SK-N-DZ (cell line): ENCODE measurements at regions not wholly inside any gene's neighbourhood (a gene's known extent, or its start where the extent isn't known, plus 50 kb on each side); places are given as distances from the start of the nearest gene placed in this dataset.
"Not testable (repeated sequence)": the region's sequence is repeated elsewhere in the genome, so short reads cannot be mapped to it uniquely, and the experiment has no call there.

Source experiments
- DNase-seq: peaks from one replicate; pipeline ENCODE4 v3.0.0-alpha.2; 2015; ENCODE audit warnings: low spot score

DNA sequence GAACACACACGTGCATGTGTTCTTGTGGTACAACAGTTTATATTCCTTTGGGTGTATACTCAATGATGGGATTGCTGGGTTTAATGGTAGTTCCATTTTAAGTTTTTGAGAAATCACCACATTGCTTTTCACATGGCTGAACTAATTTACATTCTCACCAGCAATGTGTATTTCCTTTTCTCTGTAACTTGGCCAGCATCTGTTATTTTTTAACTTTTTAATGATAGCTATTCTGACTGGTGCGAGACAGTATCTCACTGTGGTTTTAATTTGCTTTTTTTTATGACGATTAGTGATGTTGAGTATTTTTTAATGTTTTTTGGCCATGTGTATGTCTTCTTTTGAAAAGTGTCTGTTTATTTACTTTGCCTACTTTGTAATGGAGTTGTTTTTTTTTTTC, 256.6 kb downstream of the ZWINT start:
- DNase-seq = no peak

DNA sequence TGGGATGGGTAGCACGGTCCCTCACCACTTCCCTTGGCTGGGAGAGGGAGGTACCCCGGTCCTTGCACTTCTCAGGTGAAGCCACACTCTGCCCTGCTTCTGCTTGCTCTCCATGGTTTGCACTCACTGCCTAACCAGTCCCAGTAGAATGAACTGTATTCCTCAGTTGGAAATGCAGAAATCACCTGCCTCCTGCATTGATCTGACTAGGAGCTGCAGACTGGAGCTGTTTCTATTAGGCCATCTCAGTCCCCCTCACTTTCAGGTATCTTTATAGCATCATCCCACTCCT, 264.9 kb downstream of the ZWINT start:
- no peak for DNase-seq

DNA sequence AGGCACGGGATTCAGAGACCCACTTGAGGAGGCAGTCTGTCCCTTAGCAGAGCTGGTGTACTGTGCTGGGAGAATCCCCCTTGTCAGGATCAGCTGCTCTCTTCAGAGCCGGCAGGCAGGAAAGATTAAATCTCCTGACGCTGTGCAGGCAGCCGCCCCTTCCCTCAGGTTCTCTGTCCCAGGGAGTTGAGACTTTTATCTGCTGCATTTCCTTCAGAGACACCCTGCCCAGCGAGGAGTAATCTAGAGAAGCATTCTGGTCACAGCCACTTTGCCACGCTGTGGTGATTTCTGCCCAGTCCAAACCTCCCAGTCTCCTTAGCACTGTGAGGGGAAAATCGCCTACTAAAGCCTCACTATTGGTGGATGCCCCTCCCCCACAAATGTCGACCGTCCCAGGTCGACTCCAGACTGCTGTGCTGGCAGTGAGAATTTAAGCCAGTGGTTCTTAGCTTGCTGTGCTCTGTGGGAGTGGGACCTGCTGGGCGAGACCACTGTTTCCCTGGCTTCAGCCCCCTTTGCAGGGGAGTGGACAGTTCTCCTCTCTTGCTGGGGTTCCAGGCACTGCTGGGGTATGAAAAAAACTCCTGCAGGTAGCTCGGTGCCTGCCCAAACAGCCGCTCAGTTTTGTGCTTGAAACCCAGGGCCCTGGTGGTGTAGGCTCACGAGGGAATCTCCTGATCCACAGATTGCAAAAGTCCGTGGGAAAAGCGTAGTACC, 265.4 kb downstream of the ZWINT start:
- peak; percentile 73 for DNase-seq

GRCh38 chr10:56093645-56094044, 267.4 kb downstream of the ZWINT start:
- not testable (repeated sequence) for DNase-seq

GRCh38 chr10:56091872-56092271, 269.2 kb downstream of the ZWINT start:
- no peak for DNase-seq

GRCh38 chr10:56090914-56091540, 270.0 kb downstream of the ZWINT start:
- no peak for DNase-seq

- no peak for DNase-seq
Measured at GRCh38 chr10:56085406-56086122, 275.5 kb downstream of the ZWINT start.

GRCh38 chr10:56082169-56082568, 278.9 kb downstream of the ZWINT start:
- no peak for DNase-seq

- DNase-seq = no peak
Measured at GRCh38 chr10:56068473-56069263, 292.4 kb downstream of the ZWINT start.

- no peak for DNase-seq
Measured at GRCh38 chr10:56068040-56068439, 293.0 kb downstream of the ZWINT start.

GRCh38 chr10:56063642-56064041, 297.4 kb downstream of the ZWINT start:
- no peak for DNase-seq

DNA sequence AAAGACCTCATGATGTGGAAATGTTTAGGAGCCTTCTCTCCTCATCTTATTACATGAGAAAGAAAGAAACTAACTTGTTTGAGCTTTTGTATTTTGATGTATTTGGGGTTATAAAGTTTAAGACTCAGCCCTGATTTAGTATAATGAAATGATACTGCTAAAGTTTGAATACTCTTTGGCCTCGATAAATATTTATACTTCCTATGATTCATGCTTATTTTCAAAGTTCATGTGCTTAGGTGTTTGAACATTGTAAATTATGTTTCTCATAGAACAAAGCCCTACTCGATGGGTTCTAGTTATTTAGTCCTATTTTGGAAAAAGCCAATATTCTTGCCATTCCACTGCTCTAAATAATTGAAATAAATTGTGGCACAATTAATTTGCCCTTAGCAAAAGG, 303.2 kb downstream of the ZWINT start:
- DNase-seq = no peak

DNA sequence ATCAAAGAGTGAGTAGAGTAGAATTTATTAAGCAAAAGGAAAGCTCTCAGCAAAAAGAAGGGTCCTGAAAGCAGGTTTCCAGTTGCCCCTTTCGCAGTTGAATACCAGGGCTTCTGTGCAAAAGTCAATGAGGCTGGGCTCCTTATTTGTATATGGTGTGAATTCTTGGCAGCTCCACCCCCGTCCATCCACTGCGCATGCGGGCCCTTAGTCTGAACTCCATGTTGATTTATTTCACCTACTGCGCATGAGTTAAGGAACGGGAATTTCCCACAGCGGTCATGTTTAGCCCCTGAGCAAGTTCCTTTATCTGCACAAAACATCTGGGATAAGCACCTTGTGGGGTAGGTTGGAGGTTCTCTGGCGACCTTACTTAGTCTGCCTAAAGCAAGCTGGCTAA, 325.6 kb downstream of the ZWINT start:
- no peak for DNase-seq

GRCh38 chr10:56028298-56029132, 332.5 kb downstream of the ZWINT start:
- DNase-seq = no peak

GRCh38 chr10:56012101-56012500, 349.0 kb downstream of the ZWINT start:
- DNase-seq = no peak

GRCh38 chr10:56003555-56003954, 357.5 kb downstream of the ZWINT start:
- DNase-seq = no peak

- DNase-seq = no peak
Measured at GRCh38 chr10:55989188-55989587, 371.9 kb downstream of the ZWINT start.

DNA sequence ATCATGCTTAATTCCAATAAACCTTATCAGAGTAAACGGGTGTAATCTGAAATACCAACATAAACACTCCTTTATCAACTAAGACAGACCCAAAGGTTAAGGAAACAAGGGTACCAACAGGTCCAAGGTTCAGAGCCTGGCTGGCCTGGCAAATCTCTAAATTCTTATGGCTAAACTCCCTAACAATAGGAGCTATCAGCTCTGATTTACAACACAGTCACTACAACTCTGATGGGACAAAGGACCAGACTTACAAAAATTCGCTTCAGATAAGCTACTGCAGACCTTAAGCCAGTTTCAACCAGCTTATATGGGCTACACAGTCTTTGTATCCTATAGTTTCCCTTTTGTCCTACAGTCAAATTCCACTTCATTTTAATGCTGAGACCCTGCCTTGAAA, 381.9 kb downstream of the ZWINT start:
- no peak for DNase-seq

DNA sequence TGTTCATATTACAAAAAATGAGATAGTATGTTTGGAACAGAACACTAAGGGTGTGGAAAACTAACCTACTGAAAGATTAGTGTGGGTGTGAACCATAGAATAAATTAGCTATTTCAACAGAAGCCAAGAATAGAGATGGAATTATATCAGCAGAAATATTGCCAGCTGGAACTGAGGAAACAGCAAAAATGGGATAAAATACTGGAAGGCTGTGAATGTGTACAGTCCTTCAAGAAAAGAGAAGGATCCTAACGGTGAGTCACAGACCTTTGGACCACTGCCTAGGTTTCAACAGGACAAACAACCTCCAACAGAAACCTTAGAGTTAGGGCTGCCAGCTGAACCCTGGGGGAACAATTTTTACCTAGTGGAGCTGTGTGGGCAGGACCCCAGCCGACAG, 395.0 kb downstream of the ZWINT start:
- DNase-seq = no peak

GRCh38 chr10:55943403-55943802, 417.7 kb downstream of the ZWINT start:
- no peak for DNase-seq

- DNase-seq = no peak
Measured at GRCh38 chr10:55929291-55929690, 431.8 kb downstream of the ZWINT start.
